Coronary artery (tissue), 2 donors: ENCODE measurements at regions not wholly inside any gene's neighbourhood (a gene's known extent, or its start where the extent isn't known, plus 50 kb on each side); places are given as distances from the start of the nearest gene placed in this dataset.
"Not testable (repeated sequence)": the region's sequence is repeated elsewhere in the genome, so short reads cannot be mapped to it uniquely, and the experiment has no call there.

Source experiments
- DNase-seq: peaks from one replicate; pipeline ENCODE4 v3.0.0-alpha.2; 2017; ENCODE audit warnings: low spot score
- H3K27ac ChIP-seq, 2 donors: fragments of 200-600 bp; sonication (generic); one replicate each; pipeline ENCODE4 v1.5.1; 2016 to 2019
- H3K4me3 ChIP-seq: fragments of 200-600 bp; sonication (generic); 2 replicates; pipeline ENCODE4 v1.5.1; 2016; ENCODE audit warnings: mild to moderate bottlenecking, moderate library complexity
- TF ChIP-seq, protein P1 (sequence below): fragments of 200-600 bp; sonication (generic); IDR thresholded peaks from one replicate; pipeline ENCODE4 v1.5.1; 2019; ENCODE audit warnings: antibody characterized with exemption

DNA sequence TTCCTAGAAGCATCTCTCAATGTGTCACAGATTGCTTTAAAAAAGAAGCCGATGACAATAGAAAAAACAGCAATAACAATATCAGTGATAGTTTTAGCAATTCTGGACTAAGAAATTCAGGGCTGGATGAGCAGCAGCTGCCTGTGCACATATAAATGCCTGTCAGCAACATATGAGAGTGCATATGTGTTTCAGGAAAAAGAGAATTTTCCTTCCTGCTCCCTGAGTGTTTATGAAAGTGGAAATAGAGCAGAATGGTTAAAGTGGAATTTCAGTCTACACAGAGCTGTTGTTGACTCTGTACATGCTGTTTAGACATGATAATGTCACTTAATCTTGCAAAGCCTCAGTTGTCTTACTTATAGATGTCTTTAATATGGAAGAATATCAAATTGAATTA is 164.4 kb upstream of the PCDH7 start:
- TF ChIP-seq, protein P1, sequence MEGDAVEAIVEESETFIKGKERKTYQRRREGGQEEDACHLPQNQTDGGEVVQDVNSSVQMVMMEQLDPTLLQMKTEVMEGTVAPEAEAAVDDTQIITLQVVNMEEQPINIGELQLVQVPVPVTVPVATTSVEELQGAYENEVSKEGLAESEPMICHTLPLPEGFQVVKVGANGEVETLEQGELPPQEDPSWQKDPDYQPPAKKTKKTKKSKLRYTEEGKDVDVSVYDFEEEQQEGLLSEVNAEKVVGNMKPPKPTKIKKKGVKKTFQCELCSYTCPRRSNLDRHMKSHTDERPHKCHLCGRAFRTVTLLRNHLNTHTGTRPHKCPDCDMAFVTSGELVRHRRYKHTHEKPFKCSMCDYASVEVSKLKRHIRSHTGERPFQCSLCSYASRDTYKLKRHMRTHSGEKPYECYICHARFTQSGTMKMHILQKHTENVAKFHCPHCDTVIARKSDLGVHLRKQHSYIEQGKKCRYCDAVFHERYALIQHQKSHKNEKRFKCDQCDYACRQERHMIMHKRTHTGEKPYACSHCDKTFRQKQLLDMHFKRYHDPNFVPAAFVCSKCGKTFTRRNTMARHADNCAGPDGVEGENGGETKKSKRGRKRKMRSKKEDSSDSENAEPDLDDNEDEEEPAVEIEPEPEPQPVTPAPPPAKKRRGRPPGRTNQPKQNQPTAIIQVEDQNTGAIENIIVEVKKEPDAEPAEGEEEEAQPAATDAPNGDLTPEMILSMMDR: no peak
- no peak for DNase-seq
- no peak overlapping the region for H3K4me3 ChIP-seq
- no peak overlapping the region for H3K27ac ChIP-seq

DNA sequence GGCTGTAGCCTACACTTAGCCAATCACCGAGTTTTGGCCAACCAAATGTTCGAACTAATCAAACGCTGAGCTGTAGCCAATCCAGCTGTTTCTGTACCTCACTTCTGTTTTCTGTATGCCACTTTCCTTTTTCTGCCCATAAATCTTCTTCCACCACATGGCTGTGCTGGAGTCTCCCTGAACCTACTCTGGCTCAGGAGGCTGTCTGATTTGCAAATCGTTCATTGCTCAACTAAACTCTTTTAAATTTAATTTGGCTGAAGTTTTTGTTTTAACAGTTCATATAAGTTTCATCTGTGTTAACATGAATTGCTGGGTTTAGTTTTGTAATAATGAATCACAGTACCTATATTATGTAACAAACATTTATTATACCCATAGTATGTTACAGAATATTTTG is 160.7 kb upstream of the PCDH7 start:
- DNase-seq: no peak
- TF ChIP-seq, protein P1: no peak
- H3K27ac ChIP-seq: no peak overlapping the region
- H3K4me3 ChIP-seq: no peak overlapping the region

DNA sequence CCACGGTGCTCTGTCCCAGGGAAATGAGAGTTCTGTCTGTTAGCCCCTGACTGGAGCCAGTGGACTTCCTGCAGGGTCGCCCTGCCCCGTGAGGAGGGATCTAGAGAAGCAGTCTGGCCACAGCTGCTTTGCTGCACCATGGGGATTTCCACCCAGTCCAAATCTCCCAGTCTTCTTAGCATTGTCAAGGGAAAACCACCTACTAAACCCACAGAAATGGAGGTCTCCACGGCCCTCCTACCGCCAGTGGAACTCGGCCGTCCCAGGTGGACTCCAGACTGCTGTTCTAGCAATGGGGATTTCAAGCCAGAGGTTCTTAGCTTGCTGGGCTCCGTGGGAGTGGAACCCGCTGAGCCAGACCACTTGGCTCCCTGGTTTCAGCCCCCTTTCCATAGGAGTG is 133.3 kb upstream of the PCDH7 start:
- no peak for DNase-seq
- Histone ChIP-seq H3K27ac (no peak overlapping the region), H3K4me3 (no peak overlapping the region)
- TF ChIP-seq, protein P1: no peak

DNA sequence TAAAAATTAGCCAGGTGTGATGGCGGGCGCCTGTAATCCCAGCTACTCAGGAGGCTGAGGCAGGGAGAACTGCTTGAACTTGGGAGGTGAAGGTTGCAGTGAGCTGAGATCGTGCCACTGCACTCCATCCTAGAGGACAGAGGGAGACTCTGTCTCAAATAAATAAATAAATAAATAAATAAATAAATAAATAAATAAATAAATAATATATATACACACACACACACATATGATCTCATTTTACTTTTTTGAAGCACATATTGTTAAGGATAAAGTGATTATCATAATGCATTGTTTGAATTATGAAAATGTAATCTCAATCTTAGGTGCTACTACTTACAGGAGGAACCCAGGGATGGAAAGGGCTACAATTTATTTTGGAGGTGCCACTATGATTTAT is 130.5 kb upstream of the PCDH7 start:
- H3K4me3 ChIP-seq, H3K27ac ChIP-seq, DNase-seq: not testable (repeated sequence)

DNA sequence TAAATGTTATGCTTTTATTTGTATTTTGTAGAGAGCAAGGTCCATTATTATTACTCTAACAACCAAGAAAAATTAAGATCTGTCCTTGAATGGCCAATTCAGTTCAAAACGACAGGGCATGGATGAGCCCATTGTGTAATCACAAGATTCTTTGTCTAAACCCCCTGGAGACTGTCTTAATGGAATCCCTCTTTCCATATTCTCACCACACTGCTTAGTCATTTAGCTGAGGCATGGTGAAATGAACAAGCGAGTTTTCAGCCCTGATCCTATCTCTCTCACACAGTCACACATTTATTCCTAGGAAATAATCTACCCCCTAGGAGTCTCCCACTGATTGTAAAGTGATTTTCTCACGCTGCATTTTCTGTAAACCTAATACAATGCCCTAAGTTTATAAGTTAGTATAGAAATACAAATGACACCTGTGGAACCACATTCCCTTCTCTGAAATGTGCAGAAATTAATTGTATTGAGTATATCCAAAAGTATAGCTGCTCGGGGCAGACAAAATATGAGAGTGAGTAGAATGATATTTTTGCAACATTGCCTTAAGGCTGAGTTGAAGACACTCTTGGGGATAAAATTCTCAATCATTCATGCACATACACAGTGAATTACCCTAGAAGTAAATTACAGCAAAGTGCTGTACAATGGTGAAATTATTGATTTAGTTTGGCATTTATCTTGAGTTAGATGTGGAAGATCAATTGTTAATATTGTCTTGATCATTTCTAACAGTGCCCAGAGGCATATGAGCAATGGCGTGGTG is 119.7 kb upstream of the PCDH7 start:
- no peak for DNase-seq
- TF ChIP-seq, protein P1: no peak

DNA sequence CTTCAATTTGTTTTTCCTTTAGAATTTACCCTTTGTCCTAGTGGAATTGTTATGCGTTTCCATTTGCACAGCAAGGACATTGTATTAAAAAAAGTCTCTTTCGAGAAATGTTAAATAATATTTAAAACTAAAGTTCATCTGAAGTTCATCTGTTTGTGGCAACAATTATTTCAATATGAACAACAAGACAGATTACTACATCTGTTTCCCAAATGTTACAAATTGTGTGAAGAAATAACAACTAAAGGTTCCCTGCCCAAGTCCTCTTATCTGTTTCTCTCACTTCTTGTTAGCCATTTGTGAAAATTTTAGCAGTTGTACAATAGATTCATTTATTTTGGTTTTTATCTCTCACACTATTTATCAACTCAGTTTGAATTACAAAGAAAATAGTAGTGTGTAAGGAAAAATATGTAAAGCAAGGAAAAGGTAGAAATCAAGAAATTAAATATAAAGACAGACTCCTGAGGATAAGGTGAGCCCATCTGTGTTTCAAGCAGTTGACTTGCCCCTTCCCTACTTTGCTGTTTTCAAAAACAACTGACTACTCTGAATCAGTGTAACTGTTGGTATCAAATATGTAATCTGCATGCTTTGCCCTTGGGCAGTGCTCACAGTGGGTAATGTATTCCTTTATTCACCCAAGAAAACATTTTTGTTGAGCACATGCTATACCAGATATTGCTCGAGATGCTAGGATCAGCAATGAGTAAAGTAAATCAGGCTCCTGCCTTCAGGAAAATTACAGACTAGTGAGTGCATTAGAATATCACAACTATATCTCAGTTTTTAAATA is 118.9 kb upstream of the PCDH7 start:
- DNase-seq: no peak
- H3K4me3 ChIP-seq: no peak overlapping the region
- no peak overlapping the region for H3K27ac ChIP-seq
- TF ChIP-seq, protein P1: no peak

More for the DNA sequence above, 119.7 kb upstream of the PCDH7 start:
- H3K4me3 ChIP-seq: no peak overlapping the region
- H3K27ac ChIP-seq: no peak overlapping the region

DNA sequence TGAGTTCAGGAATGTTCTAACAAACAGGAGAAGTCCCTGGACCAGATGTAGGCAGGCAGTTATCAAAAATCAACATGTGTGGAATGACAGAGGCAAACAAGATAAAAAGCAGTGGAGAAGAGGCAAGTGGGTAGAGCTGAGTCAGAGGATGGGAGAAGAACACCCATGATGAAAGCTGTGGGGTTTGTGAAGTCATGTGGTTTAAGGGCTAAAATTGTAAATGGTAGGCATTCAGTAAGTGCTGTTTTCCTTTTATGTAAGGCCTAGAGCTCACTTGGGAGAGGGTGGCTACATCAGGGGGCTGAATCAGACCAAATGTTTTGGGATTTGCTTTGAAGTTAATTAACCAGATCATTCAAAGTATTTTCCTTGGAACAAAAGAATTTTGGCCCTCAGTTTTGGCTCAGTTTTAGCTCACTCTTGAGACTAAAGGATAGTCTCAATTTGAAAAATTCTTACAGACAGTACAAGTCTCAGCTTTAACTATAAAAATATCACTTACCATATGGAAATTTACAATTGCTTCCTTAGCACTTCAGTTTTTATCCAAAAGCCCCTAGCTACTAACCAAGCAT is 114.5 kb upstream of the PCDH7 start:
- DNase-seq: no peak
- Histone ChIP-seq H3K4me3 (no peak overlapping the region), H3K27ac (no peak overlapping the region)
- TF ChIP-seq, protein P1: no peak
